GM23338 (cell line): ENCODE measurements at regions not wholly inside any gene's neighbourhood (a gene's known extent, or its start where the extent isn't known, plus 50 kb on each side); places are given as distances from the start of the nearest gene placed in this dataset.
"Not testable (repeated sequence)": the region's sequence is repeated elsewhere in the genome, so short reads cannot be mapped to it uniquely, and the experiment has no call there.

Source experiments
- ATAC-seq: fragments of 200-7000 bp; cut with Tn5 transposase; 3 replicates; pipeline ENCODE4 v1.9.1; 2020
- DNase-seq: peaks from one replicate; pipeline ENCODE4 v3.0.0-alpha.2; 2015; ENCODE audit warnings: low spot score
- H2AFZ ChIP-seq: fragments of 200-600 bp; sonication (generic); 2 replicates; pipeline ENCODE4 v1.8.0; 2016; ENCODE audit warnings: antibody characterized with exemption, mild to moderate bottlenecking, moderate library complexity
- H3F3A ChIP-seq: fragments of 200-600 bp; sonication (generic); replicated peaks from 2 replicates; pipeline ENCODE4 v1.8.0; 2017; ENCODE audit warnings: antibody characterized with exemption, mixed run types, low read depth
- H3K27ac ChIP-seq: fragments of 200-600 bp; sonication (generic); 2 replicates; pipeline ENCODE4 v1.6.1; 2016; ENCODE audit warnings: low read depth
- H3K27me3 ChIP-seq: fragments of 200-600 bp; sonication (generic); 2 replicates; pipeline ENCODE4 v1.8.0; 2016; ENCODE audit warnings: mild to moderate bottlenecking, mixed run types, moderate library complexity; ENCODE audit not compliant: insufficient read depth
- H3K36me3 ChIP-seq: fragments of 200-600 bp; sonication (generic); 2 replicates; pipeline ENCODE4 v1.8.0; 2016; ENCODE audit warnings: mild to moderate bottlenecking; ENCODE audit not compliant: insufficient read depth
- H3K4me1 ChIP-seq: fragments of 200-600 bp; sonication (generic); 2 replicates; pipeline ENCODE4 v1.8.0; 2016; ENCODE audit warnings: mild to moderate bottlenecking, moderate library complexity; ENCODE audit not compliant: insufficient read depth
- H3K4me2 ChIP-seq: fragments of 200-600 bp; sonication (generic); 2 replicates; pipeline ENCODE4 v1.7.1; 2017; ENCODE audit warnings: mixed run types
- H3K4me3 ChIP-seq: fragments of 200-600 bp; sonication (generic); 2 replicates; pipeline ENCODE4 v1.6.1; 2016; ENCODE audit warnings: mixed run types
- H3K79me2 ChIP-seq: fragments of 200-600 bp; sonication (generic); replicated peaks from 2 replicates; pipeline ENCODE4 v1.8.0; 2017; ENCODE audit warnings: mild to moderate bottlenecking; ENCODE audit not compliant: insufficient read depth
- H3K9me2 ChIP-seq: fragments of 200-600 bp; sonication (generic); 2 replicates; pipeline ENCODE4 v1.8.0; 2017; ENCODE audit not compliant: insufficient read depth
- H4K20me1 ChIP-seq: fragments of 200-600 bp; sonication (generic); replicated peaks from 2 replicates; pipeline ENCODE4 v1.8.0; 2017; ENCODE audit warnings: mild to moderate bottlenecking; ENCODE audit not compliant: insufficient read depth
- H3K27ac Mint-ChIP-seq: 2 replicates; pipeline ENCODE4 v1.8.0; 2020; ENCODE audit warnings: inconsistent platforms, mild to moderate bottlenecking, moderate library complexity, mixed read lengths
- H3K27me3 Mint-ChIP-seq: 3 replicates; pipeline ENCODE4 v1.8.0; 2022; ENCODE audit warnings: low read depth, mild to moderate bottlenecking, moderate library complexity, mixed read lengths, inconsistent platforms; ENCODE audit not compliant: insufficient read depth, poor library complexity
- H3K36me3 Mint-ChIP-seq: 3 replicates; pipeline ENCODE4 v1.8.0; 2021; ENCODE audit warnings: low read depth, mild to moderate bottlenecking, inconsistent platforms, moderate library complexity, mixed read lengths
- H3K4me1 Mint-ChIP-seq: 3 replicates; pipeline ENCODE4 v1.8.0; 2020; ENCODE audit warnings: mild to moderate bottlenecking, inconsistent platforms, mixed read lengths
- H3K4me3 Mint-ChIP-seq: 3 replicates; pipeline ENCODE4 v1.8.0; 2021; ENCODE audit warnings: moderate library complexity, mild to moderate bottlenecking, inconsistent platforms, mixed read lengths
- H3K9me3 Mint-ChIP-seq: 3 replicates; pipeline ENCODE4 v1.8.0; 2020; ENCODE audit warnings: moderate library complexity, mild to moderate bottlenecking, inconsistent platforms, mixed read lengths
- CREB1 ChIP-seq: fragments of 250-450 bp; sonication (Bioruptor Pico); IDR thresholded peaks from 2 replicates; pipeline ENCODE4 v1.5.0; 2020; ENCODE audit warnings: low read depth, mild to moderate bottlenecking, moderate library complexity
- EZH2 ChIP-seq: fragments of 200-600 bp; sonication (generic); IDR thresholded peaks from one replicate; pipeline ENCODE4 v1.8.0; 2017; ENCODE audit warnings: antibody characterized with exemption, mild to moderate bottlenecking, low read depth; ENCODE audit not compliant: unreplicated experiment
- EZH2phosphoT487 ChIP-seq: fragments of 200-600 bp; sonication (generic); IDR thresholded peaks from one replicate; pipeline ENCODE4 v1.8.1; 2018; ENCODE audit warnings: antibody characterized with exemption; ENCODE audit not compliant: unreplicated experiment
- JUNB ChIP-seq: IDR thresholded peaks from one replicate; pipeline ENCODE4 v1.6.1; 2016; ENCODE audit warnings: antibody characterized with exemption; ENCODE audit not compliant: unreplicated experiment
- POLR2AphosphoS5 ChIP-seq: IDR thresholded peaks from 2 replicates; pipeline ENCODE4 v1.6.1; 2016; ENCODE audit warnings: antibody characterized with exemption, low read depth
- STAT1 ChIP-seq: IDR thresholded peaks from one replicate; pipeline ENCODE4 v1.6.1; 2016; ENCODE audit warnings: antibody characterized with exemption; ENCODE audit not compliant: unreplicated experiment
- ZNF331 ChIP-seq: fragments of 250-450 bp; sonication (Bioruptor Pico); IDR thresholded peaks from 2 replicates; pipeline ENCODE4 v1.5.0; 2020; ENCODE audit warnings: low read depth, mild to moderate bottlenecking, moderate library complexity
- TF ChIP-seq, protein P1 (sequence below): IDR thresholded peaks from 2 replicates; pipeline ENCODE4 v1.6.1; 2016; ENCODE audit warnings: antibody characterized with exemption
- TF ChIP-seq, protein P2 (sequence below): IDR thresholded peaks from one replicate; pipeline ENCODE4 v1.6.1; 2018; ENCODE audit warnings: antibody characterized with exemption; ENCODE audit not compliant: unreplicated experiment
- TF ChIP-seq, protein P3 (sequence below): fragments of 250-450 bp; sonication (Bioruptor Pico); IDR thresholded peaks from 2 replicates; pipeline ENCODE4 v1.5.0; 2020; ENCODE audit warnings: mild to moderate bottlenecking, moderate library complexity

DNA sequence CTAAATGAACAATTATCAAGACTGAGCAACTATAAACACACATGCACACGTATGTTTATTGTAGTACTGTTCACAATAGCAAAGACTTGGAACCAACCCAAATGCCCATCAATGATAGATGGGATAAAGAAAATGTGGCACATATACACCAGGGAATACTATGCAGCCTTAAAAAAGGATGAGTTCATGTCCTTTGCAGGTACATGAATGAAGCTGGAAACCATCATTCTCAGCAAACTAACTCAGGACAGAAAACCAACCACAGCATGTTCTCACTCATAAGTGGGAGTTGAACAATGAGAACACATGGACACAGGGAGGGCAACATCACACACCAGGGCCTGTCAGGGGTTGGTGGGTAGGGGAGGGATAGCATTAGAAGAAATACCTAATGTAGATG is 445.4 kb downstream of the BCAT1 start:
- H3K36me3 ChIP-seq, H3F3A ChIP-seq, H3K4me1 ChIP-seq, ATAC-seq, H3K9me3 Mint-ChIP-seq, DNase-seq, H3K4me2 ChIP-seq, H3K27me3 ChIP-seq, H3K27me3 Mint-ChIP-seq, H3K27ac Mint-ChIP-seq, H4K20me1 ChIP-seq, H3K79me2 ChIP-seq, H2AFZ ChIP-seq, H3K9me2 ChIP-seq, H3K4me3 Mint-ChIP-seq, H3K36me3 Mint-ChIP-seq, H3K4me1 Mint-ChIP-seq, H3K27ac ChIP-seq, H3K4me3 ChIP-seq: not testable (repeated sequence)

DNA sequence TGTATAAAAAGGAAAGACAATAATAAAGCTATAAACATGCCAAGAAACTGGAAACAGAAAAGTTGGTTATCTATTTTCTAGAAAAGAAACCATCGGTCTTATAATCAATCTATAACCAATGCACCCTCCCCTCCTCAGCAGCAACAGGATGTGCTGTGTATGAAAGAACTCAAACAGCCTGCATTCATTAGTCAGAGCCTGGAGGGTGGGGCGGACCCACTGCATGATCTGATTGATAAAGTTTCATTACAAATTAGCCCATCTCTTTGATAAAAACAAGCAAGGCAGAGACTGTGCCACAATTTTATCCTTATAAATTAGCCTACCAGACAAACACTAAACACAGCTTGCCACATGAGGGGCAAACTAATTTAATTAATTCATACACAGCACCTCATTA is 448.1 kb downstream of the BCAT1 start:
- Histone ChIP-seq H3K4me2 (no peak overlapping the region), H3K4me1 (no peaks in the 10 kb centered on the region), H3K27me3 (no peaks in the 10 kb centered on the region), H3K27ac (no peak overlapping the region), H3F3A (no peaks in the 10 kb centered on the region), H3K79me2 (no peaks in the 10 kb centered on the region), H3K36me3 (no peaks in the 10 kb centered on the region), H2AFZ (no peak overlapping the region), H3K4me3 (no peak overlapping the region), H4K20me1 (no peaks in the 10 kb centered on the region), H3K9me2 (no peaks in the 10 kb centered on the region)
- Mint-ChIP-seq H3K4me3 (no peak overlapping the region), H3K9me3 (no peaks in the 10 kb centered on the region), H3K27ac (peak overlapping the region; percentile 4; the same call in 1 of the 2 replicates), H3K36me3 (no peaks in the 10 kb centered on the region), H3K4me1 (peaks cover 6% of the 10 kb centered on the region; the same call in 2 of the 3 replicates), H3K27me3 (no peaks in the 10 kb centered on the region)
- DNase-seq (peak; percentile 4), ATAC-seq (peak; percentile 28; the same call in 2 of the 3 replicates)
- TF ChIP-seq STAT1, result no peak
- no peak for TF ChIP-seq POLR2AphosphoS5
- TF ChIP-seq, protein P1, sequence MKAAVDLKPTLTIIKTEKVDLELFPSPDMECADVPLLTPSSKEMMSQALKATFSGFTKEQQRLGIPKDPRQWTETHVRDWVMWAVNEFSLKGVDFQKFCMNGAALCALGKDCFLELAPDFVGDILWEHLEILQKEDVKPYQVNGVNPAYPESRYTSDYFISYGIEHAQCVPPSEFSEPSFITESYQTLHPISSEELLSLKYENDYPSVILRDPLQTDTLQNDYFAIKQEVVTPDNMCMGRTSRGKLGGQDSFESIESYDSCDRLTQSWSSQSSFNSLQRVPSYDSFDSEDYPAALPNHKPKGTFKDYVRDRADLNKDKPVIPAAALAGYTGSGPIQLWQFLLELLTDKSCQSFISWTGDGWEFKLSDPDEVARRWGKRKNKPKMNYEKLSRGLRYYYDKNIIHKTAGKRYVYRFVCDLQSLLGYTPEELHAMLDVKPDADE, result no peak
- no peak for TF ChIP-seq JUNB
- TF ChIP-seq EZH2phosphoT487, result no peak
- TF ChIP-seq, protein P2, sequence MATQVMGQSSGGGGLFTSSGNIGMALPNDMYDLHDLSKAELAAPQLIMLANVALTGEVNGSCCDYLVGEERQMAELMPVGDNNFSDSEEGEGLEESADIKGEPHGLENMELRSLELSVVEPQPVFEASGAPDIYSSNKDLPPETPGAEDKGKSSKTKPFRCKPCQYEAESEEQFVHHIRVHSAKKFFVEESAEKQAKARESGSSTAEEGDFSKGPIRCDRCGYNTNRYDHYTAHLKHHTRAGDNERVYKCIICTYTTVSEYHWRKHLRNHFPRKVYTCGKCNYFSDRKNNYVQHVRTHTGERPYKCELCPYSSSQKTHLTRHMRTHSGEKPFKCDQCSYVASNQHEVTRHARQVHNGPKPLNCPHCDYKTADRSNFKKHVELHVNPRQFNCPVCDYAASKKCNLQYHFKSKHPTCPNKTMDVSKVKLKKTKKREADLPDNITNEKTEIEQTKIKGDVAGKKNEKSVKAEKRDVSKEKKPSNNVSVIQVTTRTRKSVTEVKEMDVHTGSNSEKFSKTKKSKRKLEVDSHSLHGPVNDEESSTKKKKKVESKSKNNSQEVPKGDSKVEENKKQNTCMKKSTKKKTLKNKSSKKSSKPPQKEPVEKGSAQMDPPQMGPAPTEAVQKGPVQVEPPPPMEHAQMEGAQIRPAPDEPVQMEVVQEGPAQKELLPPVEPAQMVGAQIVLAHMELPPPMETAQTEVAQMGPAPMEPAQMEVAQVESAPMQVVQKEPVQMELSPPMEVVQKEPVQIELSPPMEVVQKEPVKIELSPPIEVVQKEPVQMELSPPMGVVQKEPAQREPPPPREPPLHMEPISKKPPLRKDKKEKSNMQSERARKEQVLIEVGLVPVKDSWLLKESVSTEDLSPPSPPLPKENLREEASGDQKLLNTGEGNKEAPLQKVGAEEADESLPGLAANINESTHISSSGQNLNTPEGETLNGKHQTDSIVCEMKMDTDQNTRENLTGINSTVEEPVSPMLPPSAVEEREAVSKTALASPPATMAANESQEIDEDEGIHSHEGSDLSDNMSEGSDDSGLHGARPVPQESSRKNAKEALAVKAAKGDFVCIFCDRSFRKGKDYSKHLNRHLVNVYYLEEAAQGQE, result no peak
- TF ChIP-seq EZH2, result no peak
- TF ChIP-seq, protein P3, sequence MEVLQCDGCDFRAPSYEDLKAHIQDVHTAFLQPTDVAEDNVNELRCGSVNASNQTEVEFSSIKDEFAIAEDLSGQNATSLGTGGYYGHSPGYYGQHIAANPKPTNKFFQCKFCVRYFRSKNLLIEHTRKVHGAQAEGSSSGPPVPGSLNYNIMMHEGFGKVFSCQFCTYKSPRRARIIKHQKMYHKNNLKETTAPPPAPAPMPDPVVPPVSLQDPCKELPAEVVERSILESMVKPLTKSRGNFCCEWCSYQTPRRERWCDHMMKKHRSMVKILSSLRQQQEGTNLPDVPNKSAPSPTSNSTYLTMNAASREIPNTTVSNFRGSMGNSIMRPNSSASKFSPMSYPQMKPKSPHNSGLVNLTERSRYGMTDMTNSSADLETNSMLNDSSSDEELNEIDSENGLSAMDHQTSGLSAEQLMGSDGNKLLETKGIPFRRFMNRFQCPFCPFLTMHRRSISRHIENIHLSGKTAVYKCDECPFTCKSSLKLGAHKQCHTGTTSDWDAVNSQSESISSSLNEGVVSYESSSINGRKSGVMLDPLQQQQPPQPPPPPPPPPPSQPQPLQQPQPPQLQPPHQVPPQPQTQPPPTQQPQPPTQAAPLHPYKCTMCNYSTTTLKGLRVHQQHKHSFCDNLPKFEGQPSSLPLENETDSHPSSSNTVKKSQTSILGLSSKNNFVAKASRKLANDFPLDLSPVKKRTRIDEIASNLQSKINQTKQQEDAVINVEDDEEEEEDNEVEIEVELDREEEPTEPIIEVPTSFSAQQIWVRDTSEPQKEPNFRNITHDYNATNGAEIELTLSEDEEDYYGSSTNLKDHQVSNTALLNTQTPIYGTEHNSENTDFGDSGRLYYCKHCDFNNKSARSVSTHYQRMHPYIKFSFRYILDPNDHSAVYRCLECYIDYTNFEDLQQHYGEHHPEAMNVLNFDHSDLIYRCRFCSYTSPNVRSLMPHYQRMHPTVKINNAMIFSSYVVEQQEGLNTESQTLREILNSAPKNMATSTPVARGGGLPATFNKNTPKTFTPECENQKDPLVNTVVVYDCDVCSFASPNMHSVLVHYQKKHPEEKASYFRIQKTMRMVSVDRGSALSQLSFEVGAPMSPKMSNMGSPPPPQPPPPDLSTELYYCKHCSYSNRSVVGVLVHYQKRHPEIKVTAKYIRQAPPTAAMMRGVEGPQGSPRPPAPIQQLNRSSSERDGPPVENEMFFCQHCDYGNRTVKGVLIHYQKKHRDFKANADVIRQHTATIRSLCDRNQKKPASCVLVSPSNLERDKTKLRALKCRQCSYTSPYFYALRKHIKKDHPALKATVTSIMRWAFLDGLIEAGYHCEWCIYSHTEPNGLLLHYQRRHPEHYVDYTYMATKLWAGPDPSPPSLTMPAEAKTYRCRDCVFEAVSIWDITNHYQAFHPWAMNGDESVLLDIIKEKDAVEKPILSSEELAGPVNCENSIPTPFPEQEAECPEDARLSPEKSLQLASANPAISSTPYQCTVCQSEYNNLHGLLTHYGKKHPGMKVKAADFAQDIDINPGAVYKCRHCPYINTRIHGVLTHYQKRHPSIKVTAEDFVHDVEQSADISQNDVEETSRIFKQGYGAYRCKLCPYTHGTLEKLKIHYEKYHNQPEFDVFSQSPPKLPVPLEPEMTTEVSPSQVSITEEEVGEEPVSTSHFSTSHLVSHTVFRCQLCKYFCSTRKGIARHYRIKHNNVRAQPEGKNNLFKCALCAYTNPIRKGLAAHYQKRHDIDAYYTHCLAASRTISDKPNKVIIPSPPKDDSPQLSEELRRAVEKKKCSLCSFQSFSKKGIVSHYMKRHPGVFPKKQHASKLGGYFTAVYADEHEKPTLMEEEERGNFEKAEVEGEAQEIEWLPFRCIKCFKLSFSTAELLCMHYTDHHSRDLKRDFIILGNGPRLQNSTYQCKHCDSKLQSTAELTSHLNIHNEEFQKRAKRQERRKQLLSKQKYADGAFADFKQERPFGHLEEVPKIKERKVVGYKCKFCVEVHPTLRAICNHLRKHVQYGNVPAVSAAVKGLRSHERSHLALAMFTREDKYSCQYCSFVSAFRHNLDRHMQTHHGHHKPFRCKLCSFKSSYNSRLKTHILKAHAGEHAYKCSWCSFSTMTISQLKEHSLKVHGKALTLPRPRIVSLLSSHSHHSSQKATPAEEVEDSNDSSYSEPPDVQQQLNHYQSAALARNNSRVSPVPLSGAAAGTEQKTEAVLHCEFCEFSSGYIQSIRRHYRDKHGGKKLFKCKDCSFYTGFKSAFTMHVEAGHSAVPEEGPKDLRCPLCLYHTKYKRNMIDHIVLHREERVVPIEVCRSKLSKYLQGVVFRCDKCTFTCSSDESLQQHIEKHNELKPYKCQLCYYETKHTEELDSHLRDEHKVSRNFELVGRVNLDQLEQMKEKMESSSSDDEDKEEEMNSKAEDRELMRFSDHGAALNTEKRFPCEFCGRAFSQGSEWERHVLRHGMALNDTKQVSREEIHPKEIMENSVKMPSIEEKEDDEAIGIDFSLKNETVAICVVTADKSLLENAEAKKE (CRISPR knock-in tag), result no peak
- no peak for TF ChIP-seq ZNF331 (CRISPR knock-in tag)
- no peak for TF ChIP-seq CREB1
